ENCODE measurements at regions not wholly inside any gene's neighbourhood (a gene's known extent, or its start where the extent isn't known, plus 50 kb on each side); places are given as distances from the start of the nearest gene placed in this dataset.
A peak's percentile ranks its signal among the peaks of the same experiment; 100 is the strongest.

GRCh38 chr13:50131920-50132903 lies 117.0 kb downstream of the KCNRG start:
- no peaks in the 10 kb centered on the region for H3K36me3 ChIP-seq
- no peak for TF ChIP-seq CTCF (IDR thresholded peaks at IDR 0.05 in 8 of 11, conservative IDR thresholded peaks at IDR 0.05 in 3 of 11)
- no peak for TF ChIP-seq POLR2A (IDR thresholded peaks at IDR 0.05)
- peak in 1 of 3 donors; percentile 19 for TF ChIP-seq POLR2AphosphoS5 (IDR thresholded peaks at IDR 0.05)
- H3K4me1 ChIP-seq: peaks cover 9 to 67% (median 57%) of the 10 kb centered on the region in 6 donors
- no peak overlapping the region for H3K27ac ChIP-seq
- peaks cover 8 to 81% (median 65%) of the 10 kb centered on the region in 7 donors for H3K27me3 ChIP-seq (replicated peaks in 1 of 7)
- intact Hi-C loops (cut with DNase I; ENCODE audit: low total_unique reads): no loop called here
- DNase-seq: no peak
- 13 to 17% (median 15%) methylated on average over 34 of the region's 34 CpGs for WGBS, 5 donors
- H3K4me3 ChIP-seq: peak overlapping the region in 1 of 8 donors; percentile 48
- H3K9me3 ChIP-seq: no peaks in the 10 kb centered on the region

GRCh38 chr13:50132904-50133357 lies 117.7 kb downstream of the KCNRG start:
- DNase-seq: no peak
- H3K27ac ChIP-seq: no peak overlapping the region
- H3K27me3 ChIP-seq (replicated peaks in 1 of 7): peaks cover 8 to 76% (median 64%) of the 10 kb centered on the region in 7 donors
- H3K9me3 ChIP-seq: no peaks in the 10 kb centered on the region
- peaks cover 8 to 60% (median 50%) of the 10 kb centered on the region in 6 donors for H3K4me1 ChIP-seq
- no peaks in the 10 kb centered on the region for H3K36me3 ChIP-seq
- H3K4me3 ChIP-seq: peak overlapping the region in 1 of 8 donors; percentile 48
- 17 to 36% (median 23%) methylated on average over 14 to 23 of the region's 23 CpGs for WGBS, 5 donors
- intact Hi-C loops (cut with DNase I; ENCODE audit: low total_unique reads): no loop called here
- TF ChIP-seq POLR2A (IDR thresholded peaks at IDR 0.05) (no peak), CTCF (IDR thresholded peaks at IDR 0.05 in 8 of 11, conservative IDR thresholded peaks at IDR 0.05 in 3 of 11) (no peak), POLR2AphosphoS5 (IDR thresholded peaks at IDR 0.05) (no peak)

GRCh38 chr13:50133358-50133953 lies 118.2 kb downstream of the KCNRG start:
- DNase-seq: no peak
- Histone ChIP-seq H3K27ac (no peak overlapping the region), H3K4me1 (peaks cover 8 to 55% (median 45%) of the 10 kb centered on the region in 6 donors), H3K4me3 (peak overlapping the region in 1 of 8 donors; percentile 48), H3K36me3 (no peaks in the 10 kb centered on the region), H3K9me3 (no peaks in the 10 kb centered on the region), H3K27me3 (replicated peaks in 1 of 7) (peaks cover 8 to 71% (median 59%) of the 10 kb centered on the region in 7 donors)
- WGBS, 5 donors: 53 to 68% (median 56%) methylated on average over 40 to 48 of the region's 48 CpGs
- TF ChIP-seq POLR2AphosphoS5 (IDR thresholded peaks at IDR 0.05): no peak
- TF ChIP-seq CTCF (IDR thresholded peaks at IDR 0.05 in 8 of 11, conservative IDR thresholded peaks at IDR 0.05 in 3 of 11): no peak
- TF ChIP-seq POLR2A (IDR thresholded peaks at IDR 0.05): no peak
- intact Hi-C loops (cut with DNase I; ENCODE audit: low total_unique reads): no loop called here

GRCh38 chr13:50136226-50136625 lies 121.0 kb downstream of the KCNRG start:
- Histone ChIP-seq H3K4me1 (peaks cover 2 to 42% (median 26%) of the 10 kb centered on the region in 6 donors), H3K27me3 (replicated peaks in 1 of 7) (peaks cover 8 to 44% (median 32%) of the 10 kb centered on the region in 7 donors), H3K4me3 (no peak overlapping the region), H3K36me3 (no peaks in the 10 kb centered on the region), H3K27ac (no peak overlapping the region), H3K9me3 (no peaks in the 10 kb centered on the region)
- TF ChIP-seq POLR2AphosphoS5 (IDR thresholded peaks at IDR 0.05) (no peak), CTCF (IDR thresholded peaks at IDR 0.05 in 8 of 11, conservative IDR thresholded peaks at IDR 0.05 in 3 of 11) (no peak), POLR2A (IDR thresholded peaks at IDR 0.05) (no peak)
- no peak for DNase-seq
- WGBS, 5 donors: 85 to 94% (median 92%) methylated on average over 3 of the region's 3 CpGs
- intact Hi-C loops (cut with DNase I; ENCODE audit: low total_unique reads): no loop called here
